Cardiac muscle cell (in vitro differentiated cells and primary cell): ENCODE measurements at regions not wholly inside any gene's neighbourhood (a gene's known extent, or its start where the extent isn't known, plus 50 kb on each side); places are given as distances from the start of the nearest gene placed in this dataset.
"Not testable (repeated sequence)": the region's sequence is repeated elsewhere in the genome, so short reads cannot be mapped to it uniquely, and the experiment has no call there.

Experiments
- DNase-seq, 2 donors: peaks; one replicate each; pipeline versions ENCODE4 v3.0.0 to v3.0.0-alpha.2; 2010 to 2017; ENCODE audit warnings: low read depth in 1 of 2, low spot score in 1 of 2
- H3K27ac ChIP-seq: fragments of 200-600 bp; sonication (generic); 2 replicates; pipeline ENCODE4 v1.5.1; 2016
- H3K27me3 ChIP-seq: fragments of 200-600 bp; sonication (generic); 2 replicates; pipeline ENCODE4 v1.6.0; 2016; ENCODE audit warnings: control low read depth
- H3K36me3 ChIP-seq: fragments of 200-600 bp; sonication (generic); 2 replicates; pipeline ENCODE4 v1.5.1; 2016; ENCODE audit warnings: control low read depth
- H3K4me1 ChIP-seq: fragments of 200-600 bp; sonication (generic); 2 replicates; pipeline ENCODE4 v1.8.1; 2017; ENCODE audit warnings: low read depth, mild to moderate bottlenecking, mixed run types
- H3K4me3 ChIP-seq: fragments of 200-600 bp; sonication (generic); 2 replicates; pipeline ENCODE4 v1.5.1; 2016; ENCODE audit warnings: mild to moderate bottlenecking
- H3K9me3 ChIP-seq: fragments of 200-600 bp; sonication (generic); 2 replicates; pipeline ENCODE4 v1.5.1; 2017; ENCODE audit warnings: low read depth, mild to moderate bottlenecking, control low read depth
- TF ChIP-seq, protein P1 (sequence below): IDR thresholded peaks from 2 replicates; pipeline ENCODE4 v1.5.1; 2012; ENCODE audit warnings: low read depth, mild to moderate bottlenecking, low read length

DNA sequence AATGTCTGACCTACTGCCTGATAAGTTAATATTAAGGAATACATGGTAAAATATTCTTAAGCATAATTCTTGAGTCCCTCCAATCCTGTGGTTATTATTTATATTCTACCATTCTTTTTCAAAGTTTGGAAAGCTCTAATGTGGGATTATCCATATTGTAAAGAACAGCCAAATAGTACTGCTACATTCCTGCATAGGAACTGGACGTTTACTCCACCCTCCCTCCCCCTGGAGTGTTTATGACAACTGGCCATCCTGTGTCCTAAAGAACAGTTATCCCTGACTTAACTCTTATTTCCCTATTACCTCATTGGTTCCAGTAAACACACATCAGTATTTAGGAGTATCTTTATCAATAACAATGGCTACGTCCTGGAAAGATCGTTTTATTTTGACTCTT, 308.7 kb upstream of the TFAP2D start:
- H3K9me3 ChIP-seq, result no peaks in the 10 kb centered on the region
- H3K4me3 ChIP-seq, result no peak overlapping the region
- H3K27me3 ChIP-seq, result no peaks in the 10 kb centered on the region
- no peaks in the 10 kb centered on the region for H3K36me3 ChIP-seq
- TF ChIP-seq, protein P1, sequence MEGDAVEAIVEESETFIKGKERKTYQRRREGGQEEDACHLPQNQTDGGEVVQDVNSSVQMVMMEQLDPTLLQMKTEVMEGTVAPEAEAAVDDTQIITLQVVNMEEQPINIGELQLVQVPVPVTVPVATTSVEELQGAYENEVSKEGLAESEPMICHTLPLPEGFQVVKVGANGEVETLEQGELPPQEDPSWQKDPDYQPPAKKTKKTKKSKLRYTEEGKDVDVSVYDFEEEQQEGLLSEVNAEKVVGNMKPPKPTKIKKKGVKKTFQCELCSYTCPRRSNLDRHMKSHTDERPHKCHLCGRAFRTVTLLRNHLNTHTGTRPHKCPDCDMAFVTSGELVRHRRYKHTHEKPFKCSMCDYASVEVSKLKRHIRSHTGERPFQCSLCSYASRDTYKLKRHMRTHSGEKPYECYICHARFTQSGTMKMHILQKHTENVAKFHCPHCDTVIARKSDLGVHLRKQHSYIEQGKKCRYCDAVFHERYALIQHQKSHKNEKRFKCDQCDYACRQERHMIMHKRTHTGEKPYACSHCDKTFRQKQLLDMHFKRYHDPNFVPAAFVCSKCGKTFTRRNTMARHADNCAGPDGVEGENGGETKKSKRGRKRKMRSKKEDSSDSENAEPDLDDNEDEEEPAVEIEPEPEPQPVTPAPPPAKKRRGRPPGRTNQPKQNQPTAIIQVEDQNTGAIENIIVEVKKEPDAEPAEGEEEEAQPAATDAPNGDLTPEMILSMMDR, result no peak
- no peak for DNase-seq
- peaks cover 13% of the 10 kb centered on the region for H3K4me1 ChIP-seq
- H3K27ac ChIP-seq, result no peak overlapping the region

DNA sequence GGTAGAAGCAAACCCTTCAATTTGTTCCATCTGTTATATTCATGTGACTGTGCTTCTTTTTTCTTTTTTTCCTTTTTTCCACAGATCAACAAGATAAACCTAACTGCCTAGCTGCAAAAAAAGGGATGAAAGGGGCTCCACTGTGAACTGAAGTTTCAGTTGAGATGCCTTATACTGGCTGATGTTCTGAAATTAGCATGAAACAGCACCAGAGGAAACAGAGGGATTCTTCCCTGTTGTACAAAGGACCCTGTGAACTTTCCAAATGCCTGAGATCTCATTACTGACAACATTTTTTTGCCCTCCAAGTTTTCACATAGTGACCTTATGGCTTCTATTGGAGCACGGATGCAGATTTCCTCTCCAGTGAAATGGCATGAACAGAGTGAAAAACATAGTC, 302.7 kb upstream of the TFAP2D start:
- Histone ChIP-seq H3K9me3 (no peaks in the 10 kb centered on the region), H3K4me1 (peaks cover 5% of the 10 kb centered on the region), H3K4me3 (no peak overlapping the region), H3K36me3 (no peaks in the 10 kb centered on the region), H3K27me3 (no peaks in the 10 kb centered on the region), H3K27ac (no peak overlapping the region)
- no peak for DNase-seq
- TF ChIP-seq, protein P1, result no peak

DNA sequence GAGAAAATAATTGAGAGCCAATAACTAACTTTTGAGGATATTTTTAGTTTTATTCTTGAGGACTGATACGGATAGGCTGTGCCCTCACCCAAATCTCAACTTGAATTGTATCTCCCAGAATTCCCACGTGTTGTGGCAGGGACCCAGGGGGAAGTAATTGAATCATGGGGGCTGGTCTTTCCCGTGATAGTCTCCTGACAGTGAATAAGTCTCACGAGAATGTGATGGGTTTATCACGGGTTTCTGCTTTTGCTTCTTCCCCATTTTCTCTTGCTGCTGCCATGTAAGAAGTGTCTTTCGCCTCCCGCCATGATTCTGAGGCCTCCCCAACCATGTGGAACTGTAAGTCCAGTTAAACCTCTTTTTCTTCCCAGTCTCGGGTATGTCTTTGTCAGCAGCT, 292.3 kb upstream of the TFAP2D start:
- H3K27me3 ChIP-seq, H3K4me1 ChIP-seq, H3K36me3 ChIP-seq, H3K9me3 ChIP-seq, H3K27ac ChIP-seq, H3K4me3 ChIP-seq, DNase-seq: not testable (repeated sequence)

DNA sequence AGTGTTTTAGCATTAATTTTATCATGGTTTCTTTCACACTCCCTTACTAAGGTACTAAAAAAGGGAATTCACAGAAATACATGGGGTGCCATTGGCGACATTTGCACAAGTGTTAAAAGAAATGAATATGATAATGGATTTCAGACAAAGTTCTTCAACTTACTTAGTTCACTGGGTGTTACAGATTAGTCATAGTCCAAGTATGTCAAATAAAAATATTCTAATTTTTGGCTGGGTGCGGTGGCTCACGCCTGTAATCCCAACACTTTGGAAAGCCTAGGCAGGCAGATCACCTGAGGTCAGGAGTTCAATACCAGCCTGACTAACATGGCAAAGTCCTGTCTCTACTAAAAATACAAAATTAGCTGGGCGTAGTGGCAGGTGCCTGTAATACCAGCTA, 286.1 kb upstream of the TFAP2D start:
- no peaks in the 10 kb centered on the region for H3K27me3 ChIP-seq
- H3K36me3 ChIP-seq, result no peaks in the 10 kb centered on the region
- no peak overlapping the region for H3K4me3 ChIP-seq
- no peak overlapping the region for H3K27ac ChIP-seq
- TF ChIP-seq, protein P1, result no peak
- no peaks in the 10 kb centered on the region for H3K9me3 ChIP-seq
- no peak for DNase-seq
- no peaks in the 10 kb centered on the region for H3K4me1 ChIP-seq

DNA sequence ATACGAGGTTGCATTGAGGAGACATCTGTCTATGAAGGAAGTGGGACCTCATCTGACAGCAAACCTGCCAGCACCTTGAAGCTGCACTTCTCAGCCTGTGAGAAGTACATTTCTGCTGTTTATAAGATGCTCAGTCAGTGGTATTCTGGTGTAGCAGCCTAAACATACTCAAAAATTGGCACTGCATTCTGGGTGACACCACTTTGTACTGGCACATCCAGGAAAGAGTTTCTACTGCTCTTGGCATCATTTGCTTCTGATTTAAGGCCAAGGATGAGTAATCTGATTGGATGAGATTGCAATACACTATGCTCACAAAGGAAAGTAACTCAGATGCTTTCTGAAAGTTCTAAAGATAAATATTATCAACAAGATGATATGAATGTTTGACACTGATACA, 275.4 kb upstream of the TFAP2D start:
- no peaks in the 10 kb centered on the region for H3K36me3 ChIP-seq
- no peak overlapping the region for H3K27ac ChIP-seq
- peaks cover 3% of the 10 kb centered on the region for H3K27me3 ChIP-seq
- no peak overlapping the region for H3K4me3 ChIP-seq
- H3K9me3 ChIP-seq, result no peaks in the 10 kb centered on the region
- no peaks in the 10 kb centered on the region for H3K4me1 ChIP-seq
- TF ChIP-seq, protein P1, result no peak
- DNase-seq, result no peak

DNA sequence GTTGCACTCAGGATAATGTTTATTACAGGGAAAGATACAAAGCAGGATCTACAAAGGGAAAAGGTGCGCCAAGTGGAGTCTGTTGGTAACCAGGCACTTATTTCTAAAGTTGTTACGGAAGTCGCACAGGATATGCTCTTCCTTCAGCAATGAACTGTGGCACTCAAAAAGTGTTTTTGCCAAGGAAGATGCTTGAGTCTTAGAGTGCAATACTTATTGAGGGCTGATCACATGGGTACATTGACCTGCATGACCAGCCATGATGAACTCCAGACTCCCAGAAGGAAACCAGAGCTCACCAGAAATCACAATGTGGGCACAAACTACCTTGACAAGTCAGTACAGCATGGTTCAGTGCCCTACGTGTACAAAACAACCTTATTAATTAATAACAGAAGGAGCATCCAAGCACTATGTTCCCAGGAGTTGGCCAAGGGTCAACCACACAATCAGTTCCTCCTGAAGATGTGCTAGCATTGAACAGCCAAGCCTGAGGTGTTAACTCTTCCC, 270.7 kb upstream of the TFAP2D start:
- TF ChIP-seq, protein P1, result no peak
- Histone ChIP-seq H3K27ac (no peak overlapping the region), H3K4me3 (no peak overlapping the region), H3K27me3 (no peaks in the 10 kb centered on the region), H3K4me1 (no peaks in the 10 kb centered on the region), H3K36me3 (no peaks in the 10 kb centered on the region), H3K9me3 (no peaks in the 10 kb centered on the region)
- no peak for DNase-seq
